Chondrocyte (in vitro differentiated cells): ENCODE measurements at regions not wholly inside any gene's neighbourhood (a gene's known extent, or its start where the extent isn't known, plus 50 kb on each side); places are given as distances from the start of the nearest gene placed in this dataset.

Experiments used
- DNase-seq: peaks from one replicate; pipeline ENCODE4 v3.0.0; 2021; ENCODE audit warnings: mixed read lengths, low spot score
- H3K27ac Mint-ChIP-seq: one replicate; pipeline ENCODE4 v1.8.0; 2021; ENCODE audit warnings: mild to moderate bottlenecking, moderate library complexity, mixed read lengths; ENCODE audit not compliant: unreplicated experiment
- H3K27me3 Mint-ChIP-seq: 2 replicates; pipeline ENCODE4 v1.8.0; 2021; ENCODE audit warnings: low read depth, mixed read lengths
- H3K36me3 Mint-ChIP-seq: 2 replicates; pipeline ENCODE4 v1.8.0; 2021; ENCODE audit warnings: low read depth, mixed read lengths
- H3K4me1 Mint-ChIP-seq: 2 replicates; pipeline ENCODE4 v1.8.0; 2021; ENCODE audit warnings: low read depth, mild to moderate bottlenecking, mixed read lengths
- H3K4me3 Mint-ChIP-seq: one replicate; pipeline ENCODE4 v1.8.0; 2021; ENCODE audit warnings: mild to moderate bottlenecking, moderate library complexity, mixed read lengths; ENCODE audit not compliant: unreplicated experiment
- H3K9me3 Mint-ChIP-seq: 2 replicates; pipeline ENCODE4 v1.8.0; 2021; ENCODE audit warnings: low read depth, mixed read lengths
- TF ChIP-seq, protein P1 (sequence below): fragments of 200-600 bp; sonication (generic); IDR thresholded peaks from 2 replicates; pipeline ENCODE4 v1.5.0; 2021; ENCODE audit warnings: antibody characterized with exemption, mild to moderate bottlenecking, moderate library complexity

DNA sequence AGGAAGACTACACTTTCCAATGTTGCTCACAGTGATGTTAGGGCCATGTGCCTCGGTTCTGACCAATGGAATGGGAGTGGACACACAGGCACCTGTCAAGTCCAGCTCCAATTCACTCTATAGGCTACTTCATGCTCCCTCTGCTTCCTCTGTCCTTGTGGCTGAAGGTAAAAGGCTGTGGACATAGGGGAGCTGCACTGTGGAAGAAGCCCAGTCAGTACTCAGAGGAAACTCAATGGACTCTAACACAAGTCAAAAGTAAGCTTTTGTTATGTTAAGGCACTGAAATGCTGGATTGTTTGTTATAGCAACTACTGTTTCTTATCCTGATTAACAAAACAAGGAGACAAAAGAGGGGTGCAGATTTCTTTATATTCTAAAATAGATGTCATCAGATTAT is 278.2 kb downstream of the BCL11B start:
- TF ChIP-seq, protein P1, sequence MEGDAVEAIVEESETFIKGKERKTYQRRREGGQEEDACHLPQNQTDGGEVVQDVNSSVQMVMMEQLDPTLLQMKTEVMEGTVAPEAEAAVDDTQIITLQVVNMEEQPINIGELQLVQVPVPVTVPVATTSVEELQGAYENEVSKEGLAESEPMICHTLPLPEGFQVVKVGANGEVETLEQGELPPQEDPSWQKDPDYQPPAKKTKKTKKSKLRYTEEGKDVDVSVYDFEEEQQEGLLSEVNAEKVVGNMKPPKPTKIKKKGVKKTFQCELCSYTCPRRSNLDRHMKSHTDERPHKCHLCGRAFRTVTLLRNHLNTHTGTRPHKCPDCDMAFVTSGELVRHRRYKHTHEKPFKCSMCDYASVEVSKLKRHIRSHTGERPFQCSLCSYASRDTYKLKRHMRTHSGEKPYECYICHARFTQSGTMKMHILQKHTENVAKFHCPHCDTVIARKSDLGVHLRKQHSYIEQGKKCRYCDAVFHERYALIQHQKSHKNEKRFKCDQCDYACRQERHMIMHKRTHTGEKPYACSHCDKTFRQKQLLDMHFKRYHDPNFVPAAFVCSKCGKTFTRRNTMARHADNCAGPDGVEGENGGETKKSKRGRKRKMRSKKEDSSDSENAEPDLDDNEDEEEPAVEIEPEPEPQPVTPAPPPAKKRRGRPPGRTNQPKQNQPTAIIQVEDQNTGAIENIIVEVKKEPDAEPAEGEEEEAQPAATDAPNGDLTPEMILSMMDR: no peak
- peaks cover 26% of the 10 kb centered on the region for H3K27me3 Mint-ChIP-seq
- no peak overlapping the region for H3K4me3 Mint-ChIP-seq
- DNase-seq: no peak
- H3K36me3 Mint-ChIP-seq: no peaks in the 10 kb centered on the region
- no peak overlapping the region for H3K27ac Mint-ChIP-seq
- H3K9me3 Mint-ChIP-seq: no peaks in the 10 kb centered on the region
- no peaks in the 10 kb centered on the region for H3K4me1 Mint-ChIP-seq

DNA sequence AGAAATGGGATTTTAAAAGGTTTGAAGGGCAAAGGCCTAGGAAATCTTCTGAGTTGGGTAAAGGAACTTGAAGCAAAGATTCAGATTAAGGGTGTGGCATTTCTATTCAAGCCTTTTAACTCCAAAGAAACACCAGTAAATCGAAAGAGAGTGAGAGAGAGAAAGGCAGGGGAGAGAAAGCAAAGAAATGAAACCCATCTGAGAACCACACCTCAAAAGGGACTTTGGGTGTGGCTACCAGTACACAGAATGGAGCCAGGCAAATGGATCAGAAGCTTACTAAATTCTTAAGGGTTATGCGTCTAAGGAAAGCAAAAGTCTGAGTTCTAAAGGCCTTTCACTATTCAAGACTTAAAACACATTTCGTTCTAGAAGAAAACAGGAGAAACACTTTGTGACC is 277.4 kb downstream of the BCL11B start:
- DNase-seq: no peak
- TF ChIP-seq, protein P1: no peak
- Mint-ChIP-seq H3K4me1 (no peaks in the 10 kb centered on the region), H3K27ac (no peak overlapping the region), H3K9me3 (no peaks in the 10 kb centered on the region), H3K4me3 (no peak overlapping the region), H3K36me3 (no peaks in the 10 kb centered on the region), H3K27me3 (peaks cover 26% of the 10 kb centered on the region)

DNA sequence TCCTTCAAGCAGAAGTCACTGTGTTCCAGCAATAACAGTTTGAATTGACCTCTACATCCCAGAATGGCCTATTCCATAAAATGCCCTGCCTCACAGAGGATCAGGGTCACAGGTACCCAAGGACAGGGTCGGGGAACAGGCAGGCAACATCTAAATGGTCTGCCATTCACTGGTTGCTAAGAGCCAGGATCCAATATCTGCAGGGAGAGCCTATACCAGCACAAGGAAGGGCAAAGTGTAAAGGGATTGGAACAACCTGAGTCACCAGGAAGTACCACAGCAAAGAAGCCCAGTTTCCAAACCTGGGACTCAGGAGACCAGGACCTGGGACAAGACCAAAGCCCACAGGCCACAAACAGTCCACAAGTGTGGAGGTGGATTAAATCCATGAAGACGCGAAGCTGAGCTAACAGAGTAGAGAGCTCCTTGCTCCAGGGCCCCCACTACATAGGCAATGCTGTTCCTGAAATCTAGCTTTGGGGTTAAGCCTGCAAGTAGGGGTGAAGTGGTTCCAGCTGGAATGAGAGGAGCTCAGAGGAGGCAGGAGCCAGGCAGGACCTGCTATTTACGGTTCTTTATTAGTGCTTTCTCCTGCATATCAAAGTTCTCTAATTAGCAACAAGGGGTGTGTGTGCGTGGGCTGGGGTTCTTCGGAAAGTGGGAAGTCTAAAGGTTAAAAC is 274.3 kb downstream of the BCL11B start:
- H3K27me3 Mint-ChIP-seq: peaks cover 21% of the 10 kb centered on the region
- H3K27ac Mint-ChIP-seq: no peak overlapping the region
- H3K9me3 Mint-ChIP-seq: no peaks in the 10 kb centered on the region
- TF ChIP-seq, protein P1: no peak
- no peaks in the 10 kb centered on the region for H3K4me1 Mint-ChIP-seq
- no peaks in the 10 kb centered on the region for H3K36me3 Mint-ChIP-seq
- no peak for DNase-seq
- H3K4me3 Mint-ChIP-seq: no peak overlapping the region

DNA sequence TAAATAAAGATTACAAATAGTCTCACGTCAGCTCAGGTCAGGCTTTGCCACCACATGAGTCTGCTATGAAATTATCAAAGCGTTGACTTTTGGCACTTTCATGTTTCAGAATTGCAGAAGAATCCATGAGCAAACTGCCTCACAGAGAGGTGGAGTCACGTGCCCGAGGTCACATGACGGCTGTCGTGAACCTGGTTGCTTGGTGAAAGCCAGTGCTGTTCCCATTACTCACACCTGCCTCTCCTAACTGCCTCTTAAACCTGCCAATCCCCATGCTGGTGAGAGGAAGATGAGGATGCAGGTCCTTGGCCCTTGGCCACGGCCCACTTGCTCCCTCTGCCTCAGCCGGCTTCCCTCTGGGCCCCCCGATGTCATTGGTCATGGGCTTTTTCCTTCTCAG is 272.7 kb downstream of the BCL11B start:
- no peak overlapping the region for H3K27ac Mint-ChIP-seq
- no peak for DNase-seq
- H3K36me3 Mint-ChIP-seq: no peaks in the 10 kb centered on the region
- no peaks in the 10 kb centered on the region for H3K4me1 Mint-ChIP-seq
- no peak overlapping the region for H3K4me3 Mint-ChIP-seq
- no peaks in the 10 kb centered on the region for H3K9me3 Mint-ChIP-seq
- H3K27me3 Mint-ChIP-seq: peaks cover 18% of the 10 kb centered on the region
- TF ChIP-seq, protein P1: no peak

- DNase-seq: no peak
- H3K27me3 Mint-ChIP-seq: peaks cover 17% of the 10 kb centered on the region
Observed at GRCh38 chr14:98999901-99000300, 272.1 kb downstream of the BCL11B start.

More at GRCh38 chr14:98999901-99000300, 272.1 kb downstream of the BCL11B start:
- Mint-ChIP-seq H3K36me3 (no peaks in the 10 kb centered on the region), H3K27ac (no peak overlapping the region), H3K4me3 (no peak overlapping the region), H3K4me1 (no peaks in the 10 kb centered on the region), H3K9me3 (no peaks in the 10 kb centered on the region)
- TF ChIP-seq, protein P1: no peak
